IMR-90 (cell line): ENCODE measurements at regions not wholly inside any gene's neighbourhood (a gene's known extent, or its start where the extent isn't known, plus 50 kb on each side); places are given as distances from the start of the nearest gene placed in this dataset.

ENCODE experiments used
- CEBPB ChIP-seq: IDR thresholded peaks from 2 replicates; pipeline ENCODE4 v1.6.1; 2012; ENCODE audit warnings: low read depth, low read length, improper control_type of control experiment
- CHD1 ChIP-seq: IDR thresholded peaks from 2 replicates; pipeline ENCODE4 v1.6.1; 2012; ENCODE audit warnings: low read depth, low read length, improper control_type of control experiment
- CTCF ChIP-seq: conservative IDR thresholded peaks from 2 replicates; pipeline ENCODE4 v1.5.1; 2012; ENCODE audit warnings: mild to moderate bottlenecking, low read depth, low read length, improper control_type of control experiment
- FOS ChIP-seq: fragments of 150-350 bp; IDR thresholded peaks from 2 replicates; pipeline ENCODE4 v1.6.1; 2016; ENCODE audit warnings: low read depth, low read length
- MAFK ChIP-seq: IDR thresholded peaks from 2 replicates; pipeline ENCODE4 v1.6.1; 2012; ENCODE audit warnings: low read depth, low read length, improper control_type of control experiment
- MXI1 ChIP-seq: IDR thresholded peaks from 2 replicates; pipeline ENCODE4 v1.6.1; 2012; ENCODE audit warnings: low read depth, mild to moderate bottlenecking, low read length, moderate library complexity, borderline replicate concordance
- NFE2L2 ChIP-seq: fragments of 150-350 bp; IDR thresholded peaks from 2 replicates; pipeline ENCODE4 v1.6.1; 2016; ENCODE audit warnings: low read depth, mild to moderate bottlenecking, low read length
- POLR2A ChIP-seq: IDR thresholded peaks from 2 replicates; pipeline ENCODE4 v1.6.1; 2012; ENCODE audit warnings: mild to moderate bottlenecking, low read depth, low read length
- RAD21 ChIP-seq: IDR thresholded peaks from 2 replicates; pipeline ENCODE4 v1.6.1; 2012; ENCODE audit warnings: low read length, improper control_type of control experiment
- RCOR1 ChIP-seq: IDR thresholded peaks from 2 replicates; pipeline ENCODE4 v1.6.1; 2012; ENCODE audit warnings: mild to moderate bottlenecking, low read length, improper control_type of control experiment; ENCODE audit not compliant: insufficient replicate concordance
- RFX5 ChIP-seq: IDR thresholded peaks from 2 replicates; pipeline ENCODE4 v1.8.0; 2012; ENCODE audit warnings: low read depth, mild to moderate bottlenecking, low read length, moderate library complexity
- SMC3 ChIP-seq: fragments of 150-350 bp; IDR thresholded peaks from 2 replicates; pipeline ENCODE4 v1.6.1; 2016; ENCODE audit warnings: low read depth, mild to moderate bottlenecking, antibody characterized with exemption, low read length, moderate library complexity
- TF ChIP-seq, protein P1 (sequence below): fragments of 150-350 bp; IDR thresholded peaks from 2 replicates; pipeline ENCODE4 v1.6.1; 2016; ENCODE audit warnings: low read depth, mild to moderate bottlenecking, low read length, moderate library complexity, borderline replicate concordance

GRCh38 chr6:100274147-100274546 lies 190.6 kb downstream of the SIM1 start:
- TF ChIP-seq CTCF, result no peak
- TF ChIP-seq POLR2A, result no peak
- TF ChIP-seq SMC3, result no peak
- TF ChIP-seq CEBPB, result no peak
- TF ChIP-seq RFX5, result no peak
- TF ChIP-seq RAD21, result no peak
- TF ChIP-seq, protein P1, sequence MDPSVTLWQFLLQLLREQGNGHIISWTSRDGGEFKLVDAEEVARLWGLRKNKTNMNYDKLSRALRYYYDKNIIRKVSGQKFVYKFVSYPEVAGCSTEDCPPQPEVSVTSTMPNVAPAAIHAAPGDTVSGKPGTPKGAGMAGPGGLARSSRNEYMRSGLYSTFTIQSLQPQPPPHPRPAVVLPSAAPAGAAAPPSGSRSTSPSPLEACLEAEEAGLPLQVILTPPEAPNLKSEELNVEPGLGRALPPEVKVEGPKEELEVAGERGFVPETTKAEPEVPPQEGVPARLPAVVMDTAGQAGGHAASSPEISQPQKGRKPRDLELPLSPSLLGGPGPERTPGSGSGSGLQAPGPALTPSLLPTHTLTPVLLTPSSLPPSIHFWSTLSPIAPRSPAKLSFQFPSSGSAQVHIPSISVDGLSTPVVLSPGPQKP, result no peak
- no peak for TF ChIP-seq CHD1
- no peak for TF ChIP-seq MXI1
- no peak for TF ChIP-seq FOS
- no peak for TF ChIP-seq MAFK
- TF ChIP-seq NFE2L2, result no peak
- no peak for TF ChIP-seq RCOR1
